HG03064 (cell line): ENCODE measurements at regions not wholly inside any gene's neighbourhood (a gene's known extent, or its start where the extent isn't known, plus 50 kb on each side); places are given as distances from the start of the nearest gene placed in this dataset.

Experiments used
- ATAC-seq: cut with Tn5 transposase; IDR thresholded peaks from one replicate; pipeline ENCODE4 v1.9.1; 2021; ENCODE audit warnings: low read depth; ENCODE audit not compliant: unreplicated experiment

DNA sequence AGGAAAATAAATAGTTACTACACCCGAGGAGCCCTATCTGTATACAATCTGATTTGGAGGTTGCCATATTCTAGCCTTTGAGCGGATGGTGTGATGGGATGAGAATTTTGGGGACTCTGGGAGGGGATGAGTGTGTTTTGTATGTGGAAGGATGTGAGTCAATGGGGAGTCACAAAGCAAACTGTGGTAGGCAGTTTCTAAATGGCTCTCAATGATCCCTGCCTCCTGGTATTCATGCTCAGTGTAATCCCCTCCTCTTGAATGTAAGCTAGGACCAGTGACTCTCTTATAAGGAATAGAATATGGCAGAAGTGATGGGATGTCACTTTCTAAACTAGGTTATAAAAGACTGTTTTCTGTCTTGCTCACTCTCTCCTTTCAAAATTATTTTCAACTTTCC lies 205.7 kb upstream of the RIOK2 start:
- ATAC-seq, result no peak

DNA sequence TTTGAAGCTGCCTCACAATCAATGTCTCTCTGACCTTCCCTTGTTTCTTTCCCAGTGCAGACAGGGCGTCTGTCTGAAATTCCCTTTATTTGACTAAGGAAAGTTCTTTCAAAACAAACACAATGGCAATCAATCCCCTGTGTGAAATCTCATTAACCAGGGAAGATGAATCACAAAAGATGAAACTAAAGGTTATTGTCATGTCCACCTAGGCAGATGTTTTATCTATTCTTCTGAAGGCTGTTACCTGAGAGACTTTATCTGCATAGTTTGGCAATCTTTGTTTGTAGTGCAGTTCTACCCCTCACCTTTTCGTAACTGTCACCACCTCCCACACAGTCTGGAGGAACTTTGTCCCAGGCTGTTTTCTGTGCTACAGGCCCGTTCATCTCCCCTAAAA lies 217.5 kb upstream of the RIOK2 start:
- ATAC-seq, result no peak

DNA sequence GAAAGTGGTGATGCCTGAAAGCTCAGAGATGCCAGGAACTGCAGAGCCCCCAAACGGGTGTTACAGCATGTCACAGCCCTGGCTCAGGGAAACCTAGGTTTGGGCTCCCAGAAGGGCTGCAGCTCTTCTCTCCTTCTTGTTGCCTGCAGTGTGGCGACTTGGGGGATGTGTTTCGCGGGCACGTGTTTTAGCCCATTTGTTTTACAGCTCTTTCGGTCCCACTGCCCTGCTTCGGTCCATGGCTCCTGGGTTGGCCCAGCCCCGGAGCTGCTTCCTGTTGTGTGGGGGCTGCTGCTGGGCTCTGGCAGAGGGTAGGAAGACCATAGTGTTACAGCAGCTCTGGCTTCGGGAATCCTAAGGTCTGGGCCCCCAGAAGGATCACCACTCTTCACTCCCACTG lies 222.9 kb upstream of the RIOK2 start:
- ATAC-seq, result no peak

DNA sequence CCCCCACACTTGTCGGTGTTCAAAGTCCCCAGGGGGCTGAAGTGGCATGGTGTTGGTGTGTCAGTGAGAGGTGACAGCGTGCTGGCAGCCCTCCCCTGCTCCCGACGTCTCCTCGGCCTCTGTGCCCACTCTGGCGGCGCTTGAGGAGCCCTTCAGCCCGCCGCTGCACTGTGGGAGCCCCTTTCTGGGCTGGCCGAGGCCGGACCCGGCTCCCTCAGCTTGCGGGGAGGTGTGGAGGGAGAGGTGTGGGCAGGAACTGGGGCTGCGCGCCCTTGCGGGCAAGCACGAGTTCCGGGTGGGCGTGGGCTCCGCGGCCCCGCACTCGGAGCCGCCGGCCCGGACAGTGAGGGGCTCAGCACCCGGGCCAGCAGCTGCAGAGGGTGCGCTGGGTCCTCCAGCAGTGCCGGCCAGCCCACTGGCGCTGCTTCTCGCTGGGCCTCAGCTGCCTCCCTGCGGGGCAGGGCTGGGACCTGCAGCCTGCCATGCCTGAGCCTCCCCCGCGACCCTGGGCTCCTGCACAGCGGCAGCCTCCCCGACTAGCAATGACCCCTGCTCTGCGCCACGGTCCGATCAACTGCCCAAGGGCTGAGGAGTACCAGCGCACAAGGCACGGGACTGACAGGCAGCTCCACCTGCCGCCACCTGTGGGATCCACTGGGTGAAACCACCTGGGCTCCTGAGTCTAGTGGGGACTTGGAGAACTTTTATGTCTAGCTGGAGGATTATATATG lies 224.1 kb upstream of the RIOK2 start:
- no peak for ATAC-seq

DNA sequence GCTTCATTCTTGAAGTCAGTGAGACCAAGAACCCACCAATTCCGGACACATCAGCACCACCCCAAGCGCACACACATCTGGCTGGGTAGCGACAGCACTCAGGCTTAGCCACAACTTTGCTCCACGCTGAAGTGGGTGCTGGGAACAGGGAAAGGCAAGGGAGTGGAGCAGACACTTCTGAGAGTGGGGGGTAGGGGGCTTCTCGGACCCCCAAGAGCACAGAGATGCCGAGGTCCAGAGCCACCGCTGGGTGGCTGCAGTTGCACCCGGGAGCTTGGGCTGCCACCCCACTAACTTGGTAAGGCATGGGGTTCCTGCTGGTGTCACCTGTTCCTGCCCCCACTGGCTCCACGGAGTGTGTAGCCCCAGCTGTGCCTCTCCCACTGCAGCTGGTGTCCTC lies 225.3 kb upstream of the RIOK2 start:
- no peak for ATAC-seq

DNA sequence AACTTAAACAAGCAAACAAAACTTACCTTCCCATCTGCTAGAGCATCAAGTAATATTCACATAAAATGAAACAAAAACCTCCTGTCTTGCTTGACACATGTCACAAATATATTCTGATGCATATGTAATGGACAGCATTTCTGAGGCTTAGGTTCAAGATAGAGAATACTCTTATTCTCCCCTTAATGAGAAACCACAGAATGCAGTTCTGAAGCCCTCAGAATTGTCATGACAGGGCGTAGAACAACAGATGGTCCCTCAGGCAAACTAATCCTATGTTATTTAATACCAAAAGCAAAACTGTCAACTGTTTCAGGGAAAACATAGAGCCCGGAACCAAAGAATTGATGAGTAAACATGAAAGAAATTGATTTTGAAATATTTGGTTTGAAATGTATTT lies 229.9 kb upstream of the RIOK2 start:
- ATAC-seq, result no peak

DNA sequence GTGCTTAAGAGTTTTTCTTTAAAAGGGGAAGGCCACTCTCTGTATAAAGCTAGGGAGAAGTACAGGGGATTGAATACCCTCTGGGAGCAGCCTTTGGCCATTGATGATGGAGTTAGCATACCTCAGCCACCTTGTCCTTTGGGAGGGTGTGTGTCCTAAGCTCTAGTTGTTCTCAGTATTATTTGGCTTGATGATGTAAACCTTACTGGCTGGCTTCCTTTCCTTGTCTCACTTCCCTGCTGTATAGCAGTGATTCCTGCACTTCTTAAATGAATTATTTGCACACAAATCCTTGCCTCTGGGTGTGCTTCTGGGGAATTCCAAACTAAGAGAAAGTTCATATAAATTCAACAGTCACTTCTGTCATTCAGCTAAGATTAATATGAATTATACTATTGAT lies 234.9 kb upstream of the RIOK2 start:
- no peak for ATAC-seq

DNA sequence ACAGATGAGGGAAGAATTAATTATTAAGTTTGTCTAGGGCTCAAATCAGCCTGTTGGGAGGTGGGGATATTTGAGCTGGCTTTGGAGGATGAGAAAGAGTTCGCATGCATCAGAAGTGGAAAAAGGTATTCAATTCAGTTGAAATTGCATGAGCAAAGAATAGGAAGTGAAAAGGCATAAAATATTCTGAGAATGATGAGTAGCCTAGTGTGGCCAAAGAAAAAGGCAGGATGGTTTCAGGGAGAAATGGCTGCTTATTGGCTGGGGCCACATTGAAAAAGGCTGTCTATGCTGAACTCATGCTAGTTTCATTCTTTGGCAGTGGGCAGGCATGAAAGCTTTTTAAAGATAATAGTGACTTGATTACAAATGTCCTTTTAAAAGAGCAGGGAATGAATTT lies 235.4 kb upstream of the RIOK2 start:
- no peak for ATAC-seq

DNA sequence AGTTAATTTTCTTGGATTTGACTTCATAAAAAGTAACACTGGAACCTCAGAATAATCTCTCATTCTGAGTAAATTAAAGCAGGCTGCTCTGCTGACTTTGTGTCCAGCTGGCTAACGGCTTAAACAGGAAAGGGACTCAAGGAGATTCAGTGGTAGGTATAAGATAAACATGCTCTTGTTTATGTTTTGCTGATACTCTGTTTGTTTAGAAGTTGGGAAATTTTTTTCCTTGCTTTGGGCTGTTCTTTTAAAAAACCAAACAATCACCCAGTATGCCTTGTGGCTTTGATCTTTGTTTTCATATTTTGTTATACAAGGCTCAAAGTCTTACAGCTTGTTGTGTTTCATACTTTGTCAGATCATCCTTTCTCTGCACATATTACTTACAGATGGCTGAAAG lies 237.6 kb upstream of the RIOK2 start:
- no peak for ATAC-seq

DNA sequence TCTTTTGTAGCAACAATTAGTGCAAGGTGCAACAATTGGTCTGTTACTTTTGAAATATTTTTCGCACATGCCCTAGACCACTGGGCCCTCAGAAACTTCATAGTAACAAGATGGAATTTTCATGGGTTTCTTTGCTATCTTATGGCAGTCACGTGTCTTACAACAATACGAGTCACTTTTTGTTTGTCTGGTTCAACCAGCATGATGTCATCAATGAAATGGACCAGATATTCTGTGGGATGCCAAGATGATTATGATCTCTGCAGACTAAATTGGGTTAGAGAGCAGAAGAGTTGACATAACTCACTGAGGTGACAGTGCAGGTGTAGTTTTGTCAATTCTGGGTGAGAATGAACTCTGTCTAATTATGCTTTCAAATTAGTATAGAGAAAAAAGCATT lies 239.6 kb upstream of the RIOK2 start:
- no peak for ATAC-seq

DNA sequence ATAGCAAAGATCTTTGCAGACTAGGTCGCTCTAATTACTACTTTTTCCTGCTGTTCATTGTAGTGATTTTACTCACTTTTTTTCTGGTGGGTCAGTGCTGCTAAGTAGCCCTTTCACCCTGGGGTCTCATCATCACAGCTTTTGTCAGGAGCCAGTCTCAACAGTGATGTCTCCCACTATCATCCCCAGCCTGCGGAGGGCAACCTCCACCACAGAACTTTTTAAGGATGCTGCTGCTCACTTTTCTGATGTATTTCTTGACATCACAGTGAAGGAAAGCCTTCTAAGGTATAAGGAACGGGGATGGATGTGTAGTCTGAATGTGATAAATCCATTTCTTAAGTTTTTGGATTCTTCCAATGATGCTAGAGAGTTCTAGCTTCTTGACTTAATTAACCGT lies 242.5 kb upstream of the RIOK2 start:
- ATAC-seq, result no peak

DNA sequence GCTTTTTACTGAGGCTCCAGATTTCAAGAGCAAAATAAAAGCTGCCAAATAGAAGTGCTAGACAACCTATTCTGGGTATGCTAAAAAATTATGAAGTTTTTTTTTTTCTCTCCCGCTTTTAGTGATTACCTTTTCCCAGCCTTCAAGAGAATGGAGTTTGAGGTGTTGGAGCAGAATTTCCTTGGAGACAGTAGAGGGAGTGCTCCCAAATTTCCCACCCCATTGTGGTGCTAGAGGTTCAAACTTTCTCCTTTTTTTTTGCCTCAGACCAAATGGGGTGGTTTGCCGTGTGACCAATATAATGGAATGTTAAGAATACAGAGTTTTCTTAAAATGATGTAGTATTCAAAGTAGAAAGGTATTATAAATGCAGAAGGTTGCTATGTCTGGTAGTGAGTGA lies 244.2 kb upstream of the RIOK2 start:
- no peak for ATAC-seq

DNA sequence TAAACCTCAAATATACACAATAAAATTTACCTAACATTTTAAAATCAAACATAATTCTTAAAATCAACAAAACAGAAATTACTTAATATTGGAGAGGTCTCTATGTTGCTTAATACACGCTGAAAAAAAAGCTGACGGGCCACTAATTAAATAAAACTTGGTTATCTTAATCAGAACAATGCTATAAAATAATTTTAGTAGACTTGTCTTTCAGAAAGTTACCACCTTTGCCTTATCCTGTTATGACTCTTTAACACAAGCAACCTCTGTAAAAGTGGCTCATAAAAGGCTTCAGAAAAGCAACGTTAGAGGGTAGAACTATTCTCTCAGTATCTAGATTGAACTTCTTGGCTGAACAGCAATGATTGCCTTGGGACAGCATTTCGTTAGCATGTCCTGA lies 251.0 kb upstream of the RIOK2 start:
- ATAC-seq, result no peak

DNA sequence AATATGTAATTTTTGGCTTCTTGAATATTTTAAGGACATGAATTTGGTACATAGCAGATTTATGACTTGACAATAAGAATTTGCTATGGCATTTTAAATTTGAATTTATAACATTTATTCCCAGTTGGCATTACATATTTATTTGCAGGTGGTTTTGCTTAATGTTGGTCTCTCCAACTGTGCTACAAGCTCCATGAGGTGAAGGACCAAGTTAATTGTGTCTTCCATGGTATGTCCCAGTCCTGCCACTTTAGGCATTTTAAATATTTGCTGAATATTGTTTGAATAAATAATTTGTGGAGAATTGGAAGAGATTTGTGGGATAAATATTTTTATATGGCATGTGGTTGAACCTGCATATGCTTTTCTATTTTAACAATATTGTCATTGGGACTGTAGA lies 253.4 kb upstream of the RIOK2 start:
- ATAC-seq, result no peak

DNA sequence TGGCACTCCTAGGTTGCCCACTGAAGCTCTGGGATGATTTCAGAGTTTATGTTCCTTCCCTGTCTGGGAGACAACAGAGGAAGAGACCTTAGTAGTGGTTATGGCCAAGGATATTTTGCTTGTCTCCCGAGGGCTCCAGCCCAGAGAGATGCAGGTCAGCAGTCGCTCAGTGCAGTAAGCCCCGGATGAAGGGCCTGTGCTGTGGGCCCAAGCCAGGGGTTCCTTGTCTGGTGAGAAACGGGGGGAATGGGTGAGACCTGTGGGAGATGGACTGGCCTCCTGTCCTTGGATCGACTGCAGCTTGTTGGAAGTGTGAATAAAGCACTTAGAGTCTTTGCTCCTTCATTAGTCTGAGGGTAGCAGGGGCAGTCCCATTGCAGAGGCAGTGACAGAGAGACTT lies 260.7 kb upstream of the RIOK2 start:
- no peak for ATAC-seq

DNA sequence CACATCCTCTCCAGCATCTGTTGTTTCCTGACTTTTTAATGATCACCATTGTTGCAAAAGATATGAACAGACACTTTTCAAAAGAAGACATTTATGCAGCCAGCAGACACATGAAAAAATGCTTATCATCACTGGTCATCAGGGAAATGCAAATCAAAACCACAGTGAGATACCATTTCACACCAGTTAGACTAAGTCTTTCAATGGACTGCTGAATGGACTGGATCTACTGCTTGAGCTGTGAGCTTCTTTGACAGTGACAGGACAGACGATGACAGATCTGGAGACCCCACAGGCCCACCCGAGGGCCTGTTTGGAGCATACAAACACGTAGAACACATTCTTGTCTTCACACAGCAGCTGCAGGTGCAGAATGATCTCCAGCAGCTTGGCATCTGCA lies 266.1 kb upstream of the RIOK2 start:
- ATAC-seq, result no peak

DNA sequence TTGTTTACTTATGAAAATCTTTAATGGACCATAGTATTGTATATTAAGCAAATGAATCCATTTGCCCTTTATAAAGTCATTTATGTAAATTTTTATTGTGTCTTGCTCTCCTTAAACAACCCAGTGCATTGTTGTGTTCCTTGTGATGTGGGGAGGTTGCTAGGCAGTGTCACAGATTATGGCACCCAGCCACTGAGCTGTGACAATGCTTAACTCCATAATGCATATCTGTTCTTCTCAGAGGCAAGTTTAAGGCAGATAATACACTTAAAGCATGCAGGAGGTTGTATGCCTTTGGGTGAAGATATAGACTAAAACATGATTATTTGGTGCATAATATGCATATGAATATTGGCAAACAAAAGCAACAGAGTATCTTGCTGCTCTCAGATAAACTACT lies 269.6 kb upstream of the RIOK2 start:
- ATAC-seq, result no peak

DNA sequence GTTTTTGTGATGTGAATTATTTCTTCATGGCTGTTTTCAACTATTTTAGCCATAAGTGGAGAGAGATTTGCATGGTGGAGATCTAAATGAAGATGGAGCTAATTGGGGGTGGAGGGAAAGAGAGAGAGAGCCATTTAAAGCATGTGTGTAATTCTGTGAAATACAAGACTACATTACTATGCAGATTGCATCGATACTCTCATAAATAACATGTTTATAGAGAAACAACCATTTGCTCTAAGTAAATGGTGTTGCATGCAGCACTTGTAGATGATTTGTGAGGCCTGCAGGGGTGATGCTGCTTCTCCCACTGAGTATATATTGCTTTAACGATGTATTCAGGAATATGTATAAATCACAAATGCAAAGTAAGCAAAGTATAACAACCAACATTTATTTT lies 270.2 kb upstream of the RIOK2 start:
- no peak for ATAC-seq

DNA sequence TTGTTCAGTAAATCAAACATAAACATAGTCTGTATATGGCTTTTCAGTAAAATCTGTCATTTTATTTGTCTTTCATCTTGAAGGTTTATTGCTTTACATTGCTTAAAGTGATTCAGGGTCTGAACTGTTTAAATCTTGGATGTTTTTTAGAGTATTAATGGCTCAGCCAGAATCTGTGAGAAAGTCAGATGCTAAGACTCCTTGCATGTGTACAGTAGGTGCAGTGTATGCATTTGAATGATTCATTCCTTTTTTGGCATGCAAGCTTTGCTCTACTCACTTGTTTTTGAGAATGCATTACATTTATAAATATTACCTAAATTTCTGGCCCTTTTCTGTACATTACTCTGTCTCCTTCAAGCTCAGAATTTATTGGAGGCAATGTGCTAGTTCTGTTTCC lies 271.0 kb upstream of the RIOK2 start:
- no peak for ATAC-seq

DNA sequence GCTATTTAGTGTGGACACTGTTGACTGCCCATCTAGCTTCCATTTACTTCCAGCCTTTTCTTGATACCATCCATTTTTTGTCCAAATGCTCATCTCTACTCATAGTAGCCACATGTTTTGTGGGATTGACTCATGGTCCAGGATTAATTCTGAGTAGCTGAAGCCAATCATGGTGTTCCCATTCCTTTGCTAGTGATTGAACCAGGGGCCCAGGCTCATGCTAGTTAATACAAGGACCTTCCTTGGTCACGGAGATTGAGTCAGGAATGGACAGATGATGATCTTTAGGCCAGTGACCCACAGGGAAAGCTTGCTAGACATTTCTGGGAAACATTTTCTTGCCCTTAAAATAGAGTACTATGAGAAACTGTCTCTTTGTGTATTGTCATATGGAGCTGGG lies 272.9 kb upstream of the RIOK2 start:
- ATAC-seq, result no peak

DNA sequence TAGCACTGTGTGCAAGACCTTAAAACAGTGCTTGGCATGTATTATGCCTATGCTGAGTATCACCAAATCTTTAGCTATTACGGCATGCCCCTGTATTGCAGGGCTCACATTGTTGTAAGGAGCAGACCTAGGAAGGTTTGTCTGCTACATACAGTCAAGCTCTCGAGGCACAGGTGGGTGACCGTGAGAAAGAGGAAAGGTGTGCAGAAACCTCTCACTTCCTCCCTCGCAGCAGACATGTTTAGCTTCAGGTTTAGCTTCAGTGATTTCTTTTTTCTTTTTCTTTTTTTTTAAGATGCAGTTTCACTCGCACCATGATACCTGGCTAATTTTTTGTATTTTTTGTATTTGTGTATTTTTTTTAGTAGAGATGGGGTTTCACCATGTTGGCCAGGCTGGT lies 275.8 kb upstream of the RIOK2 start:
- no peak for ATAC-seq

DNA sequence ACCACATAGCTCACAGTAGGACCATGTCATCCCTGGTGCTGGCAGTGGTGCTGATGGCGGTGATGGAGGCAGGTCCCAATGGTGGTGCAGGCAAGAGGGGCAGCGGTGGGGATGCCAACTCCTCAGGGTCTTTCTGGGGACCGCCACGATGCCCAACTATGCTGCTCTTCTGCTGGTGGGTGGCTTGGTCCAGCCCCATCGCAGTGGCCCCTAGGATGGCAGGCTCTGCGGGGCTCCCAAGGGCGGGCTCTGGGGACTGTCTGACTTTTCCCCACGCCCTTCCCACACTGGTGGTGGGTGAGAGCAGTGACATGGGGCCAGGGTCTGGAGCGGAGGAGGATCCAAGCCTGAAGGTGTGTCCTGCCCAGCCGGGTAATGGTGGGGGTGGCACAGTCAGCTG lies 288.9 kb upstream of the RIOK2 start:
- ATAC-seq, result no peak

DNA sequence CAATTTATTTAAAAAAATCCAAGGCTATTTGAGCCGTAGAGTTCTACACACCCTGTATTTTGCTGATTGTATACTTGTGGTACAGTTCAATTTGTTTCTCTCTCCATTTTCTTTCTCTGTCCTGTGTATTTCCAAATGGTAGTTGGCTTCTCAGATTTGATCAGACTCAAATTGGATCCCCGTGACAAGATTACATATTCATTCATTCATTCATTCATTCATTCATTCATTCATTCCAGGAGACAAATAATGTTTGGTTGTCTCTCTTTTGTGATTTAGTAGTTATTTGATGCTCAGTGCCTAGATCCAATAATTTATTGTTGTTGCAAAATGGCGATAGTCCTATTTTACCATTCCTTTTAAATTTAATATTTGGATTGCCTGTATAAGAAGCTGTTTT lies 292.8 kb upstream of the RIOK2 start:
- ATAC-seq, result no peak
